Keratinocyte (primary cell): ENCODE measurements at regions not wholly inside any gene's neighbourhood (a gene's known extent, or its start where the extent isn't known, plus 50 kb on each side); places are given as distances from the start of the nearest gene placed in this dataset.

Source experiments
- DNase-seq: peaks from one replicate; pipeline ENCODE4 v3.0.0-alpha.2; 2011; ENCODE audit warnings: low read depth, missing footprints, low spot score
- FAIRE-seq: peaks from 2 replicates; lab custom pipeline; 2011; peaks lifted over from hg19 to GRCh38; lab: Jason Lieb, UNC
- H2AFZ ChIP-seq: 2 replicates; pipeline ENCODE4 v1.6.0; 2012; ENCODE audit warnings: low read length, control low read depth, inconsistent platforms; ENCODE audit not compliant: control insufficient read depth
- H3K27ac ChIP-seq: 2 replicates; pipeline ENCODE4 v1.5.1; 2011; ENCODE audit warnings: low read length; ENCODE audit not compliant: control insufficient read depth, insufficient read depth
- H3K27me3 ChIP-seq: 3 replicates; pipeline ENCODE4 v1.6.0; 2011; ENCODE audit warnings: low read length; ENCODE audit not compliant: control insufficient read depth, insufficient read depth; ENCODE audit errors: extremely low read depth
- H3K36me3 ChIP-seq, 2 experiments: 2 replicates in 1 of 2; 3 replicates in 1 of 2; pipeline ENCODE4 v1.5.1; 2011; ENCODE audit warnings: low read length in 2 of 2, mild to moderate bottlenecking in 1 of 2; ENCODE audit not compliant: control insufficient read depth in 2 of 2, insufficient read depth in 2 of 2; ENCODE audit errors: extremely low read depth in 1 of 2
- H3K4me1 ChIP-seq: 3 replicates; pipeline ENCODE4 v1.5.1; 2011; ENCODE audit warnings: low read length; ENCODE audit not compliant: control insufficient read depth, insufficient read depth; ENCODE audit errors: extremely low read depth
- H3K4me2 ChIP-seq: 3 replicates; pipeline ENCODE4 v1.6.0; 2011; ENCODE audit warnings: low read depth, low read length; ENCODE audit not compliant: control insufficient read depth, insufficient read depth; ENCODE audit errors: extremely low read depth
- H3K4me3 ChIP-seq, 3 experiments: fragments of 200-600 bp in 1 of 3; sonication (generic) in 1 of 3; 2 replicates in 2 of 3; 3 replicates in 1 of 3; pipeline ENCODE4 v1.5.1; 2011 to 2016; ENCODE audit warnings: low read length in 3 of 3, mild to moderate bottlenecking in 3 of 3, control low read depth in 2 of 3, inconsistent platforms in 1 of 3, low read depth in 1 of 3, mixed read lengths in 1 of 3, mixed run types in 1 of 3, moderate library complexity in 1 of 3; ENCODE audit not compliant: control insufficient read depth in 2 of 3, insufficient read depth in 2 of 3; ENCODE audit errors: extremely low read depth in 1 of 3
- H3K79me2 ChIP-seq: 2 replicates; pipeline ENCODE4 v1.6.0; 2012; ENCODE audit warnings: low read length; ENCODE audit not compliant: control insufficient read depth, insufficient read depth
- H3K9ac ChIP-seq: 3 replicates; pipeline ENCODE4 v1.6.0; 2011; ENCODE audit warnings: low read length; ENCODE audit not compliant: control insufficient read depth, insufficient read depth; ENCODE audit errors: extremely low read depth
- H3K9me1 ChIP-seq: 3 replicates; pipeline ENCODE4 v1.6.0; 2011; ENCODE audit warnings: low read length; ENCODE audit not compliant: control insufficient read depth, insufficient read depth; ENCODE audit errors: extremely low read depth
- H3K9me3 ChIP-seq: 2 replicates; pipeline ENCODE4 v1.5.1; 2012; ENCODE audit warnings: low read depth, low read length; ENCODE audit not compliant: control insufficient read depth
- H4K20me1 ChIP-seq: 3 replicates; pipeline ENCODE4 v1.6.0; 2011; ENCODE audit warnings: low read length; ENCODE audit not compliant: control insufficient read depth, insufficient read depth; ENCODE audit errors: extremely low read depth
- EZH2 ChIP-seq: IDR thresholded peaks from one replicate; pipeline ENCODE4 v1.6.1; 2012; ENCODE audit warnings: inconsistent platforms, mild to moderate bottlenecking, low read length, moderate library complexity
- dilution Hi-C: fragments of 300-500 bp; cut with MboI; formaldehyde crosslinking; loops from one replicate; pipeline ENCODE4 v1.7.0; 2020; ENCODE audit warnings: low sequenced_read_pairs; ENCODE audit not compliant: extremely low pct_ligation_motif_present
- TF ChIP-seq, protein P1 (sequence below), 3 experiments: IDR thresholded peaks in 1 of 3; conservative IDR thresholded peaks in 1 of 3; optimal IDR thresholded peaks in 1 of 3; 2 replicates in 2 of 3; 3 replicates in 1 of 3; pipeline versions ENCODE3 to v1.5.1; 2011; ENCODE audit warnings: low read length in 3 of 3, mild to moderate bottlenecking in 3 of 3, moderate library complexity in 2 of 3, control low read depth in 1 of 3, inconsistent platforms in 1 of 3; ENCODE audit not compliant: insufficient read depth in 2 of 3; ENCODE audit errors: extremely low read depth in 1 of 3

DNA sequence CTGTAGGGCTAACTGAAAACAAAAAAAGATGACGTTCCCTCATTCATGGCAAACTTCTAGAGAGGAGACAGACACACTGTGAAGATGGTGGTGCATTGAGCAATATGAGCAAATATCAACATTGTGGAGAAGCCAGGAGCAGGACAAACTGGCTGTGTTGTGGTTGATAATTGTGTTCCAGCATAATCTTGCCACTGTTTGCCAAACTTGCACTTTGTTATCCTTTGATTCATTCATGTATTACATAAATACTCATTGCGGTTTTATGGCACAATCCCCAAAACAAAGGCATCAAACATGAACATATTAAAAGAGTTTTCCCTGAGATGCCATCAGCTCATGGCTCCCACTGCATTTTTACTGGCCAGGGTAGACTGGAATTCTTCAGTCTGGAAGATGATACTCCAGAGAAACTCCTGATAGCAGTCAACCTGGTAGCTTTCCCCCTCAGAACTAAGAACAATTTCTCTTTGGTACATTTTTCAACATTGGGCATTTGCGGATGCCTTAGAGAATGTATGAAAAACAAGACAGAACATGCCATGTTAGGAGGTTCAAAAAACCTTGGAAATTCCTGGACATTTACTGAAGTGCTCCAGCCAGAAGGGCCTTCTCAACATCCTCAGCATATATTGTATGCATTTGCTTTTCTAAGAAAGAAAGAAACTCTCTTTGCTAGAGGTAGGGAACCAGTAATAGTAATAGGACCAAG, 487.4 kb upstream of the CELF4 start:
- no peaks in the 10 kb centered on the region for H3K27me3 ChIP-seq
- FAIRE-seq = peak; percentile 41
- no peak overlapping the region for H2AFZ ChIP-seq
- no peak for DNase-seq
- H3K9me3 ChIP-seq = no peaks in the 10 kb centered on the region
- H3K79me2 ChIP-seq = no peaks in the 10 kb centered on the region
- no peak overlapping the region for H3K9ac ChIP-seq
- no peak overlapping the region for H3K27ac ChIP-seq
- H3K9me1 ChIP-seq = no peaks in the 10 kb centered on the region
- no peak overlapping the region for H3K4me3 ChIP-seq
- H4K20me1 ChIP-seq = no peaks in the 10 kb centered on the region
- dilution Hi-C loops = no loop called here
- TF ChIP-seq, protein P1, sequence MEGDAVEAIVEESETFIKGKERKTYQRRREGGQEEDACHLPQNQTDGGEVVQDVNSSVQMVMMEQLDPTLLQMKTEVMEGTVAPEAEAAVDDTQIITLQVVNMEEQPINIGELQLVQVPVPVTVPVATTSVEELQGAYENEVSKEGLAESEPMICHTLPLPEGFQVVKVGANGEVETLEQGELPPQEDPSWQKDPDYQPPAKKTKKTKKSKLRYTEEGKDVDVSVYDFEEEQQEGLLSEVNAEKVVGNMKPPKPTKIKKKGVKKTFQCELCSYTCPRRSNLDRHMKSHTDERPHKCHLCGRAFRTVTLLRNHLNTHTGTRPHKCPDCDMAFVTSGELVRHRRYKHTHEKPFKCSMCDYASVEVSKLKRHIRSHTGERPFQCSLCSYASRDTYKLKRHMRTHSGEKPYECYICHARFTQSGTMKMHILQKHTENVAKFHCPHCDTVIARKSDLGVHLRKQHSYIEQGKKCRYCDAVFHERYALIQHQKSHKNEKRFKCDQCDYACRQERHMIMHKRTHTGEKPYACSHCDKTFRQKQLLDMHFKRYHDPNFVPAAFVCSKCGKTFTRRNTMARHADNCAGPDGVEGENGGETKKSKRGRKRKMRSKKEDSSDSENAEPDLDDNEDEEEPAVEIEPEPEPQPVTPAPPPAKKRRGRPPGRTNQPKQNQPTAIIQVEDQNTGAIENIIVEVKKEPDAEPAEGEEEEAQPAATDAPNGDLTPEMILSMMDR (optimal IDR thresholded peaks at IDR 0.05 in 1 of 3, IDR thresholded peaks at IDR 0.05 in 1 of 3, conservative IDR thresholded peaks at IDR 0.05 in 1 of 3; ENCODE audit: extremely low read depth in 1 of 3, insufficient read depth in 2 of 3, low read length in 3 of 3) = no peak
- no peaks in the 10 kb centered on the region for H3K36me3 ChIP-seq
- peaks cover 13% of the 10 kb centered on the region for H3K4me1 ChIP-seq
- H3K4me2 ChIP-seq = peak overlapping the region; percentile 20

DNA sequence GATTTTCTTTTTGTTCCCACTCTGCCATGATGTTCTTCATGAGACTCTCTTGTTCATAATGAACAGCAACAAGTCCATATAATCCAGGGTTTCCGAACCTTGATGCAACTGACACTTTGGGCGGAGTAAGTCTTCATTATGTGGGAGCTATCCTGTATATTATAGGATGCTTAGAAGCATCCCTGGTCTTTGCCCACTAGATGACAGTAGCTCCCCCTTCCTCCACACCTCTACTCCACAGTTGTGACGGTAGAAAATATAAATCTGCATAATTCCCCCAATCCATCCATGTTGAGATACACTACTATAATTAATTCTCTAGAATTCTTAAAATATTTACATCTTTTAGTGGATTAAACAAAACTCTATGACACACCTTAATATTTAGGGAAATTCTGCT, 482.2 kb upstream of the CELF4 start:
- dilution Hi-C loops = no loop called here
- Histone ChIP-seq H3K4me1 (peaks cover 4% of the 10 kb centered on the region), H3K4me2 (no peak overlapping the region), H3K27me3 (no peaks in the 10 kb centered on the region), H3K4me3 (no peak overlapping the region), H3K9me3 (no peaks in the 10 kb centered on the region), H2AFZ (no peak overlapping the region), H3K9ac (no peak overlapping the region), H3K27ac (no peak overlapping the region), H4K20me1 (no peaks in the 10 kb centered on the region), H3K36me3 (no peaks in the 10 kb centered on the region), H3K9me1 (no peaks in the 10 kb centered on the region), H3K79me2 (no peaks in the 10 kb centered on the region)
- FAIRE-seq (no peak), DNase-seq (no peak)
- TF ChIP-seq EZH2 = no peak
- TF ChIP-seq, protein P1 (optimal IDR thresholded peaks at IDR 0.05 in 1 of 3, IDR thresholded peaks at IDR 0.05 in 1 of 3, conservative IDR thresholded peaks at IDR 0.05 in 1 of 3; ENCODE audit: extremely low read depth in 1 of 3, insufficient read depth in 2 of 3, low read length in 3 of 3) = peak in 2 of 3 experiments; percentile 32 to 46
